Activated B cell treated with CpG ODN at 0.5 μM for 24 hours (primary cell): ENCODE measurements at regions not wholly inside any gene's neighbourhood (a gene's known extent, or its start where the extent isn't known, plus 50 kb on each side); places are given as distances from the start of the nearest gene placed in this dataset.

ENCODE experiments used
- ATAC-seq: fragments of 200-7000 bp; cut with Tn5 transposase; one replicate; pipeline ENCODE4 v1.10.0; 2021; ENCODE audit warnings: low read depth, mild to moderate bottlenecking, moderate library complexity
- CTCF ChIA-PET: fragments of 350-600 bp; sonication (Branson Sonifier 250); formaldehyde crosslinking; loops from one replicate; lab custom pipeline; 2021; ENCODE audit warnings: antibody characterized with exemption; lab: Charles Lee
- POLR2A ChIA-PET: fragments of 350-600 bp; sonication (Branson Sonifier 250); formaldehyde crosslinking; loops from one replicate; lab custom pipeline; 2021; ENCODE audit warnings: antibody characterized with exemption; lab: Charles Lee
- DNase-seq: peaks from one replicate; pipeline ENCODE4 v3.0.0; 2022
- H3K27ac Mint-ChIP-seq: one replicate; pipeline ENCODE4 v1.8.0; 2020; ENCODE audit warnings: mixed read lengths
- H3K27me3 Mint-ChIP-seq: one replicate; pipeline ENCODE4 v1.8.0; 2021; ENCODE audit warnings: mixed read lengths
- H3K36me3 Mint-ChIP-seq: one replicate; pipeline ENCODE4 v1.8.0; 2021; ENCODE audit warnings: low read depth, mixed read lengths
- H3K4me1 Mint-ChIP-seq: one replicate; pipeline ENCODE4 v1.8.0; 2021; ENCODE audit warnings: mixed read lengths
- H3K4me3 Mint-ChIP-seq: one replicate; pipeline ENCODE4 v1.8.0; 2020; ENCODE audit warnings: mild to moderate bottlenecking, mixed read lengths
- H3K9me3 Mint-ChIP-seq: one replicate; pipeline ENCODE4 v1.8.0; 2020; ENCODE audit warnings: mixed read lengths
- CTCF ChIP-seq: fragments of 200-600 bp; IDR thresholded peaks from one replicate; pipeline ENCODE4 v1.8.0; 2022; ENCODE audit warnings: antibody characterized with exemption, mild to moderate bottlenecking
- intact Hi-C: fragments of 100-400 bp; cut with micrococcal nuclease; formaldehyde crosslinking; loops from one replicate; pipeline ENCODE4 v1.15.1; 2024

DNA sequence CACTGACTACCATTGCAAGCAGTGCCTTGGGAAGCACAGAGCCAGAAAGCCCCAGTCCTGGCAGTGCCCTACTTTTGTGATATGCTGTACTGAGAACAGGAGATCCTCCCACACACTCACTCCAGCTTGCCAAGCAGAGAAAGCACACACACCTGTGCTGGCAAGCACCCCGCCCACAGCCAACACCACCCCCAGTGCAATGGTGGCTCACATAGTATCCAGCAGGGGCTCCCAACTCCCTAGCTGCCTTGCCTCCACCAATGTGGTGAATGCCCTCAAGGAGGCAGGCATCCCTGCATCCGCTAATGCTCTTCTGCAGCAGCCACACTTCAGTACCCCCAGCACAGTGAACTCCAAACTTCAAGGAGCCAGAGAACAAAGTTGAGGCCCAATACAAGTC, 1655.8 kb downstream of the SUCLG1 start:
- Mint-ChIP-seq H3K9me3 (peaks cover 31% of the 10 kb centered on the region), H3K4me1 (no peaks in the 10 kb centered on the region), H3K4me3 (no peak overlapping the region), H3K27ac (no peak overlapping the region), H3K27me3 (no peaks in the 10 kb centered on the region), H3K36me3 (no peaks in the 10 kb centered on the region)
- POLR2A ChIA-PET = no interaction called here
- CTCF ChIA-PET = no interaction called here
- ATAC-seq (no peak), DNase-seq (no peak)
- TF ChIP-seq CTCF = no peak
- intact Hi-C loops = no loop called here

GRCh38 chr2:82797469-82797868, 1661.6 kb downstream of the SUCLG1 start:
- Mint-ChIP-seq H3K9me3 (no peaks in the 10 kb centered on the region), H3K4me1 (no peaks in the 10 kb centered on the region), H3K27me3 (no peaks in the 10 kb centered on the region), H3K4me3 (no peak overlapping the region), H3K36me3 (no peaks in the 10 kb centered on the region), H3K27ac (no peak overlapping the region)
- intact Hi-C loops = no loop called here
- no peak for TF ChIP-seq CTCF
- ATAC-seq = no peak
- CTCF ChIA-PET = no interaction called here
- no peak for DNase-seq
- POLR2A ChIA-PET = no interaction called here

GRCh38 chr2:82796132-82796531, 1662.9 kb downstream of the SUCLG1 start:
- Mint-ChIP-seq H3K36me3 (no peaks in the 10 kb centered on the region), H3K27me3 (no peaks in the 10 kb centered on the region), H3K4me1 (no peaks in the 10 kb centered on the region), H3K27ac (no peak overlapping the region), H3K9me3 (no peaks in the 10 kb centered on the region), H3K4me3 (no peak overlapping the region)
- ChIA-PET CTCF (interaction anchor here (0.6 kb wide), 1 partner anchor 473 kb away, joined by 3 read pairs; no protein-coding TSS in a partner anchor), POLR2A (no interaction called here)
- intact Hi-C loops = no loop called here
- no peak for TF ChIP-seq CTCF
- ATAC-seq (no peak), DNase-seq (no peak)

DNA sequence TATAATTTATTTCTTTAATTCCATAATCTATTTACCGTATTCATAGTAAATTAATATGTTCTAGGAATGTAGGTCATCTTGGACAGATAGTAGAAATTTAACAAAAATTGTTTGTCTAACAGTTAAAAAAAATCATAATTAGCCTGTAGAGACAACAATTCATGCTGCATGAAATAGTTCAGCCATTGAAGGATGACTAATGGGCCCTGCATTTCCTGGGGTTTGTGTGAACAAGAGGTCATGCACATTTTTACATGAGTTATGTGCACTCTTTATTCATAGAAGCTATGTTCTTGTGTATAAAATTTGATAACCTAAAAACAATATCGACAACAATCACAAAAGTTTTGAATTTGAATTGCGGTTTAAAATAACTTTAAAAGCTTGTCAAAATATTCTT, 1663.6 kb downstream of the SUCLG1 start:
- no peaks in the 10 kb centered on the region for H3K27me3 Mint-ChIP-seq
- no peaks in the 10 kb centered on the region for H3K9me3 Mint-ChIP-seq

DNA sequence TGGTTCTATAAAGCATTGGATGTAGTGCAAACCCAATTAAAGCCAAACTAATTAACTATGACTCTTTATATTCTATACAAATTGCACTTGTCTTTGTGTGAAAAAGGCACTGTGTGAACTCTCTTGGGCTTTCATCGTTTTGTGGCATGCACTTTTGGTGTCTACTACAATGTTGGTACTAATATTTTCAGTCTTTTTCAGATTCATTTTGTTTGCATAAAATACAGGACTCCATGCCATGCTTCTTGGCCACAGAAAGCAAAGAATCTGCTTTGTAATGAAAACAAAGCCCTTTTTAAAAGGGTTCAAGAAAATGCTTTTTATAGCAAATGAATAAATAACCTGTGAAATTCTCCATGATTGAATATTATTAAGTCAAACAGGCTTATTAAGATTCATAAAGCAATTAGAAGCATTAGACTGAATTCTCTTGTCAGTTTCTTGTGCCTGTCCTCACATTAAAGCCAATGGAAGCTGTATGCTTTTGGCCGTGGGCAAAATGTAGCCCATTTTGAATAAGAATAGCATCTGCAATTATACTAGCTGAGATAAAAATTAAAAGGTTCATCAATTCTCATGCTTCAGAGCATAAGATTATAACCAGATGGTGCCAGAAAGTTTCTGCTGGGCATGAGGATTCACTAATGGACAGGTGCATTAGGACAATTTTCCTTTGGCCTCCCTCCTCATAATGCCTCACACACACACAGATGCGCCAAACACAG, 1665.2 kb downstream of the SUCLG1 start:
- intact Hi-C loops = no loop called here
- ChIA-PET POLR2A (no interaction called here), CTCF (no interaction called here)
- DNase-seq (no peak), ATAC-seq (no peak)
- H3K4me3 Mint-ChIP-seq = no peak overlapping the region
- no peak for TF ChIP-seq CTCF
- no peak overlapping the region for H3K27ac Mint-ChIP-seq
- no peaks in the 10 kb centered on the region for H3K27me3 Mint-ChIP-seq
- no peaks in the 10 kb centered on the region for H3K9me3 Mint-ChIP-seq
- no peaks in the 10 kb centered on the region for H3K36me3 Mint-ChIP-seq
- no peaks in the 10 kb centered on the region for H3K4me1 Mint-ChIP-seq

More for the DNA sequence above, 1663.6 kb downstream of the SUCLG1 start:
- intact Hi-C loops = no loop called here
- POLR2A ChIA-PET = no interaction called here
- ATAC-seq = no peak
- CTCF ChIA-PET = no interaction called here
- Mint-ChIP-seq H3K4me3 (no peak overlapping the region), H3K36me3 (no peaks in the 10 kb centered on the region), H3K4me1 (no peaks in the 10 kb centered on the region), H3K27ac (no peak overlapping the region)
- no peak for TF ChIP-seq CTCF
- no peak for DNase-seq
